Skin epidermis (tissue), 12 donors: ENCODE measurements at regions not wholly inside any gene's neighbourhood (a gene's known extent, or its start where the extent isn't known, plus 50 kb on each side); places are given as distances from the start of the nearest gene placed in this dataset.

Experiments used
- H3K27ac ChIP-seq, 21 experiments: fragments of 200-600 bp; sonication (generic) in 11 of 21; one replicate each; pipeline ENCODE4 v1.5.0; 2020; ENCODE audit warnings: mild to moderate bottlenecking in 3 of 21, inconsistent platforms in 2 of 21, moderate library complexity in 2 of 21
- H3K4me3 ChIP-seq, 7 experiments: fragments of 200-600 bp; sonication (generic) in 2 of 7; one replicate each; pipeline ENCODE4 v1.5.0; 2020; ENCODE audit warnings: inconsistent platforms in 2 of 7, mild to moderate bottlenecking in 2 of 7, moderate library complexity in 1 of 7

DNA sequence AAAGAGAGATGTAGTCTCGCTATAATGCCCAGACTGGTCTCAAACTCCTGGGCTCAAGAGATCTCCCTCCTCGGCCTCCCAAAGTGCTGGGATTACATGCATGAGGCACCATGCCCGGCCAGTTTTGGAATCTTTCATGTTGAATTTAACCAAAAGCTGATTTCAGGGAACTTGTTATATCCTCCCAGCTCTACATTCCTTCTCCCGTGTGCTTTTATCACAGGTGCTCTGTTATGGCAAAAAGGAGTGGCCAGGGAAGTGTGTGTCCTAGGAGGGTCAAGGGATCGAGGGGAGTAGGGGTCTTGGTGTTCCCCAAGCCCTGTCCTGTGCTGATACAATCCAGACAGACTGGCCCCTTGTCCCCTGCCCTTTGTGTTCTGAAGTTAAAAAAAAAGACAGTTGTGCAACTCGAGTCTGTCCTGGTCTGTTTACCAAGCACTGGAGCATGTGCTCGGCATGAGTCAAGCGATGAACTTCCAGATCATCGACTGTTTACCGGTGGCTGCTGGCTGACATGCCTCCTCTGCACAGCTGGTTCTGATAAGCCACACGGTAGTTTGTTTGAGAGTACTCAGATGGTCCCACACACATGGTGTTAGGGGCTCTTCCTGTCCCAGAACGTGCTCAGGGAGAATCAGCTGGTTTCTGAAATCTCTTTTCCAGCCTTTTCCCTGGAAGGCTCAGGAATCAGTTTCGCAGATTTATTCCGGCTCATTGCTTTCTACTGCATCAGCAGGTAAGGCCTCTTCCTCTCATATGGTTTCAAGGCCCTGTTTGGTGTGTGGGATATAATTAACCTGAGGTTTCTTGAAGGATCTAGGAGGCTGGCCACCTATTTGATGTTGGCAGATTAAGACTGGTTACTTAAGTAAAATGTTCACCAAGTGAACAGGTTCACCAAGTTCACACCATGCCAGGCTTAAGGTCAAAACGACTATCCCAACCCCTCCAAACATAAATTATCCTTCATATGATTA, 52.6 kb upstream of the NAA20 start:
- peak overlapping the region in 19 of 21 experiments; percentile 2 to 79 (median 56) for H3K27ac ChIP-seq
- H3K4me3 ChIP-seq = no peak overlapping the region

DNA sequence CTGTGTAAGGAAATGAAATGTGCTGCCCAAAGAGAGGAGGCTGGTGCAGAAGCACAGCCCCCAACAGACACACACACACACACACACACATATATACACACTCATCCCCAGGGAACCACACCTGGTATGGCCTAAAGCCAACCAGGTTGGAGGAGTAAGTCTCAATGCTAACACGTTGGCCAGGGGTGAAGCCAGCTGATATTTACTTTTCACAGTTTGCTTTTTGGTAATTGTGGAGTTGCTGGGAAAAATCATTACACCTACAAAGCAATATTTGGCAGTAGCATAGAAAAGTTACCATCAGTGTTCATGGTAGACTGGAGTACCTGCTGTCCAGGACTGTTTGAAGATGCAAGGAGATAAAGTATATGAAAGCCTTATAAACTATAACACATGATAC, 50.3 kb upstream of the NAA20 start:
- H3K27ac ChIP-seq = no peak overlapping the region
- no peak overlapping the region for H3K4me3 ChIP-seq
